ENCODE measurements at regions not wholly inside any gene's neighbourhood (a gene's known extent, or its start where the extent isn't known, plus 50 kb on each side); places are given as distances from the start of the nearest gene placed in this dataset.
A peak's percentile ranks its signal among the peaks of the same experiment; 100 is the strongest.

- no peak overlapping the region for H3K27ac ChIP-seq
- TF ChIP-seq NFE2L2 (conservative IDR thresholded peaks at IDR 0.05; ENCODE audit: low read length) (no peak), BHLHE40 (IDR thresholded peaks at IDR 0.05; ENCODE audit: low read depth, low read length) (no peak), SMC3 (IDR thresholded peaks at IDR 0.05) (no peak), RCOR1 (IDR thresholded peaks at IDR 0.05; ENCODE audit: low read depth, low read length) (no peak), NPAS2 (CRISPR knock-in tag; IDR thresholded peaks at IDR 0.05; ENCODE audit: borderline replicate concordance) (no peak), HEYL (CRISPR knock-in tag; IDR thresholded peaks at IDR 0.05) (no peak), FOXS1 (CRISPR knock-in tag; IDR thresholded peaks at IDR 0.05) (no peak), CHD2 (IDR thresholded peaks at IDR 0.05; ENCODE audit: low read length, partially characterized antibody) (no peak), FOSB (CRISPR knock-in tag; IDR thresholded peaks at IDR 0.05) (no peak)
- TF ChIP-seq, protein P1, sequence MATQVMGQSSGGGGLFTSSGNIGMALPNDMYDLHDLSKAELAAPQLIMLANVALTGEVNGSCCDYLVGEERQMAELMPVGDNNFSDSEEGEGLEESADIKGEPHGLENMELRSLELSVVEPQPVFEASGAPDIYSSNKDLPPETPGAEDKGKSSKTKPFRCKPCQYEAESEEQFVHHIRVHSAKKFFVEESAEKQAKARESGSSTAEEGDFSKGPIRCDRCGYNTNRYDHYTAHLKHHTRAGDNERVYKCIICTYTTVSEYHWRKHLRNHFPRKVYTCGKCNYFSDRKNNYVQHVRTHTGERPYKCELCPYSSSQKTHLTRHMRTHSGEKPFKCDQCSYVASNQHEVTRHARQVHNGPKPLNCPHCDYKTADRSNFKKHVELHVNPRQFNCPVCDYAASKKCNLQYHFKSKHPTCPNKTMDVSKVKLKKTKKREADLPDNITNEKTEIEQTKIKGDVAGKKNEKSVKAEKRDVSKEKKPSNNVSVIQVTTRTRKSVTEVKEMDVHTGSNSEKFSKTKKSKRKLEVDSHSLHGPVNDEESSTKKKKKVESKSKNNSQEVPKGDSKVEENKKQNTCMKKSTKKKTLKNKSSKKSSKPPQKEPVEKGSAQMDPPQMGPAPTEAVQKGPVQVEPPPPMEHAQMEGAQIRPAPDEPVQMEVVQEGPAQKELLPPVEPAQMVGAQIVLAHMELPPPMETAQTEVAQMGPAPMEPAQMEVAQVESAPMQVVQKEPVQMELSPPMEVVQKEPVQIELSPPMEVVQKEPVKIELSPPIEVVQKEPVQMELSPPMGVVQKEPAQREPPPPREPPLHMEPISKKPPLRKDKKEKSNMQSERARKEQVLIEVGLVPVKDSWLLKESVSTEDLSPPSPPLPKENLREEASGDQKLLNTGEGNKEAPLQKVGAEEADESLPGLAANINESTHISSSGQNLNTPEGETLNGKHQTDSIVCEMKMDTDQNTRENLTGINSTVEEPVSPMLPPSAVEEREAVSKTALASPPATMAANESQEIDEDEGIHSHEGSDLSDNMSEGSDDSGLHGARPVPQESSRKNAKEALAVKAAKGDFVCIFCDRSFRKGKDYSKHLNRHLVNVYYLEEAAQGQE (IDR thresholded peaks at IDR 0.05) = no peak
- TF ChIP-seq, protein P2, sequence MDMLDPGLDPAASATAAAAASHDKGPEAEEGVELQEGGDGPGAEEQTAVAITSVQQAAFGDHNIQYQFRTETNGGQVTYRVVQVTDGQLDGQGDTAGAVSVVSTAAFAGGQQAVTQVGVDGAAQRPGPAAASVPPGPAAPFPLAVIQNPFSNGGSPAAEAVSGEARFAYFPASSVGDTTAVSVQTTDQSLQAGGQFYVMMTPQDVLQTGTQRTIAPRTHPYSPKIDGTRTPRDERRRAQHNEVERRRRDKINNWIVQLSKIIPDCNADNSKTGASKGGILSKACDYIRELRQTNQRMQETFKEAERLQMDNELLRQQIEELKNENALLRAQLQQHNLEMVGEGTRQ (IDR thresholded peaks at IDR 0.05) = no peak
- CTCF ChIA-PET = interaction anchor here (0.6 to 1.2 kb wide), 3 partner anchors 70 to 1810 kb away, joined by 4 to 5 read pairs (median 4); no protein-coding TSS in a partner anchor
- ATAC-seq (no peak), FAIRE-seq (no peak), DNase-seq (ENCODE audit: low read depth in 1 of 2, low spot score in 1 of 2) (no peak)
- peaks cover 32% of the 10 kb centered on the region for H3K4me1 ChIP-seq
- POLR2A ChIA-PET = no interaction called here
- H3K4me2 ChIP-seq = no peak overlapping the region
- 68% methylated on average over 7 of the region's 7 CpGs for WGBS (ENCODE audit: missing lambda C conversion rate)
- no peaks in the 10 kb centered on the region for H3K9me3 ChIP-seq
- H3K4me3 ChIP-seq = no peak overlapping the region
Observed at GRCh38 chr5:125481506-125482465, 735.3 kb upstream of the ZNF608 start.

GRCh38 chr5:125483609-125484008, 737.2 kb upstream of the ZNF608 start:
- peaks cover 37% of the 10 kb centered on the region for H3K4me1 ChIP-seq
- WGBS (ENCODE audit: missing lambda C conversion rate) = 65% methylated on average over 1 of the region's 1 CpG
- no peak for DNase-seq (ENCODE audit: low read depth in 1 of 2, low spot score in 1 of 2)
- peak; percentile 13 for FAIRE-seq
- peak overlapping the region; percentile 95 for H3K4me2 ChIP-seq
- peak overlapping the region; percentile 84 to 87 for H3K27ac ChIP-seq
- ChIA-PET CTCF (interaction anchor here (0.6 kb wide), 1 partner anchor 792 kb away, joined by 3 read pairs; no protein-coding TSS in a partner anchor), POLR2A (no interaction called here)
- no peak for ATAC-seq
- TF ChIP-seq RARB (CRISPR knock-in tag; IDR thresholded peaks at IDR 0.05) (no peak), TP53 (CRISPR knock-in tag; IDR thresholded peaks at IDR 0.05) (no peak), CHD2 (IDR thresholded peaks at IDR 0.05; ENCODE audit: low read length, partially characterized antibody) (no peak)
- no peaks in the 10 kb centered on the region for H3K9me3 ChIP-seq
- no peak overlapping the region for H3K4me3 ChIP-seq

DNA sequence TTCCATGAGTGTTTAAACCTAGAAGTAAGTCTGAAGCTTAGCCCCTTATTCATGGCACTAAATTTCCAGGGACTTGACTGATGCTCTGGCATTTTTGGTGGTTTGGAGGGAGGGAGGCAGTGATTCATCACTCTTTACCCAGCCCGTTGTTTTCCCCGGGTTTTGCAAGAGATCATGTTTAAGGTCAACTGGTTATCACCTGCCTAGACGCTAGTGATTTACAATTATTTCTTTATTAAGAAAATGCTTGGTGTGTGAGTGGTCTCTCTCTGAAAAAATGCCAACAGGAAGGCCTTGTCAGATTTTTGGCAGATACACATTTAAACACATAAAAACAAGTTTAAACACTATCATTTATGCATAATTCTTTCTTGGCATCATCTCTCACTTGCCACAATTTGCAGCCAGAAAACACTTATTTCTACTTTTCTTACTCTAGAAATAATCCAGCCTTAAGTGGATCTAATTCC, 737.9 kb upstream of the ZNF608 start:
- 0% methylated on average over 3 of the region's 3 CpGs for WGBS (ENCODE audit: missing lambda C conversion rate)
- H3K27ac ChIP-seq = peak overlapping the region; percentile 84 to 87
- peaks cover 37% of the 10 kb centered on the region for H3K4me1 ChIP-seq
- ATAC-seq (peak; percentile 63 to 65; a peak in 5 of 6 replicates), DNase-seq (ENCODE audit: low read depth in 1 of 2, low spot score in 1 of 2) (peak; percentile 23 to 61), FAIRE-seq (no peak)
- H3K9me3 ChIP-seq = no peaks in the 10 kb centered on the region
- ChIA-PET CTCF (interaction anchor here (1.1 kb wide), 1 partner anchor 257 kb away, joined by 3 read pairs; no protein-coding TSS in a partner anchor), POLR2A (interaction anchor here (1.3 to 1.6 kb wide), 3 partner anchors 76 to 736 kb away, joined by 5 to 8 read pairs (median 5); no protein-coding TSS in a partner anchor)
- H3K4me2 ChIP-seq = peak overlapping the region; percentile 95
- H3K4me3 ChIP-seq = peak overlapping the region; percentile 33; the same call in 2 of the 3 replicates
- TF ChIP-seq RAD21 (conservative IDR thresholded peaks at IDR 0.05 in 1 of 2, IDR thresholded peaks at IDR 0.05 in 1 of 2) (peak in 1 of 2 experiments; percentile 32; a peak in 1 of 5 replicates), HDAC2 (IDR thresholded peaks at IDR 0.05) (no peak), MAX (IDR thresholded peaks at IDR 0.05) (no peak), EHMT2 (IDR thresholded peaks at IDR 0.05; ENCODE audit: low read depth) (0 out of 2 replicates have a peak, but pooled peaks have one; percentile 20), CHD2 (IDR thresholded peaks at IDR 0.05; ENCODE audit: low read length, partially characterized antibody) (no peak), CEBPB (IDR thresholded peaks at IDR 0.05) (peak; percentile 77 to 93; a peak in 3 of 4 replicates), GATA3 (IDR thresholded peaks at IDR 0.05; ENCODE audit: borderline replicate concordance) (peak; percentile 88)
- TF ChIP-seq, protein P1 (IDR thresholded peaks at IDR 0.05) = no peak
- TF ChIP-seq, protein P3, sequence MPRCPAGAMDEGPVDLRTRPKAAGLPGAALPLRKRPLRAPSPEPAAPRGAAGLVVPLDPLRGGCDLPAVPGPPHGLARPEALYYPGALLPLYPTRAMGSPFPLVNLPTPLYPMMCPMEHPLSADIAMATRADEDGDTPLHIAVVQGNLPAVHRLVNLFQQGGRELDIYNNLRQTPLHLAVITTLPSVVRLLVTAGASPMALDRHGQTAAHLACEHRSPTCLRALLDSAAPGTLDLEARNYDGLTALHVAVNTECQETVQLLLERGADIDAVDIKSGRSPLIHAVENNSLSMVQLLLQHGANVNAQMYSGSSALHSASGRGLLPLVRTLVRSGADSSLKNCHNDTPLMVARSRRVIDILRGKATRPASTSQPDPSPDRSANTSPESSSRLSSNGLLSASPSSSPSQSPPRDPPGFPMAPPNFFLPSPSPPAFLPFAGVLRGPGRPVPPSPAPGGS (IDR thresholded peaks at IDR 0.05) = peak; percentile 64; the same call in 1 of the 3 replicates
